ENCODE measurements at regions not wholly inside any gene's neighbourhood (a gene's known extent, or its start where the extent isn't known, plus 50 kb on each side); places are given as distances from the start of the nearest gene placed in this dataset.

DNA sequence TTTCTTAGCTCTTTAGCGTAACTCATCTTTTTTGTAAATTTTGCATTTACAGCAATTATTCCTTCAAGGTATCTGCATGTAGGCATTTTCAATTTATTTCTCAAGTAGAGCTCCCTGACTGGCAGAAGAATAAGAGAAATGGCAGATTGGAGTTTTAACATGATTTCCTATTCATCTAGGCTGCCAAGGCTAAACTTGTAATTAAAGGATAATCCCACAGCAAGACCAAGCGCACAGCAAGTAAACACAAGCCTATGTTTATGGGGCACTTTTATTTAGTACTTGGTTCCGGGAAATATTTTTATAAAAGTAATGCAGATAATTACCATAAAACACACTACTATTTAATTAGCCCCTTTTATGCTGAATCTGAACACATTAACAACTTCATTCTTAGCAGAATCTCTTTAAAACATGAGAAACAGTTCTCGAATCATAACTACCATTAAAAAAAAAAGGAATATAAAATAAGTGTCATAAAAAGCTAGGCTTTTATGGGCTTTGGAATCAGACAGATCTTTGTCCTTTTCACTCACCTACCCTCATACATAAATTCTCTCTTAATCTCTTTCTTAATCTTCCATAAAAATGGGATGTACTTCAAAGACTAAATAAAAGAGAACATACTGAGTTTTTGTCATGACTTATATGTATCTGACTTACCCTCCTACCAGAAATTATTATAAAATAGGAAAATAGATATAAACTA is 961.6 kb upstream of the MIR17HG start:
- Histone ChIP-seq H3K27me3 (ENCODE audit: low read depth, low read length) (no peaks in the 10 kb centered on the region), H3K4me1 (ENCODE audit: low read length) (no peaks in the 10 kb centered on the region), H3K4me3 (ENCODE audit: low read length) (no peak overlapping the region), H3K4me2 (ENCODE audit: low read length) (no peak overlapping the region), H2AFZ (ENCODE audit: low read depth, low read length) (no peak overlapping the region), H3K9me3 (ENCODE audit: insufficient read depth, low read length) (peaks cover 2% of the 10 kb centered on the region; the same call in 1 of the 2 replicates), H3K27ac (ENCODE audit: low read length) (no peak overlapping the region), H3K9ac (ENCODE audit: low read length) (no peak overlapping the region), H3K79me2 (ENCODE audit: low read length) (no peaks in the 10 kb centered on the region), H3K36me3 (replicated peaks; ENCODE audit: low read depth, low read length) (no peaks in the 10 kb centered on the region), H4K20me1 (ENCODE audit: insufficient read depth, low read length) (no peaks in the 10 kb centered on the region)
- TF ChIP-seq, protein P1, sequence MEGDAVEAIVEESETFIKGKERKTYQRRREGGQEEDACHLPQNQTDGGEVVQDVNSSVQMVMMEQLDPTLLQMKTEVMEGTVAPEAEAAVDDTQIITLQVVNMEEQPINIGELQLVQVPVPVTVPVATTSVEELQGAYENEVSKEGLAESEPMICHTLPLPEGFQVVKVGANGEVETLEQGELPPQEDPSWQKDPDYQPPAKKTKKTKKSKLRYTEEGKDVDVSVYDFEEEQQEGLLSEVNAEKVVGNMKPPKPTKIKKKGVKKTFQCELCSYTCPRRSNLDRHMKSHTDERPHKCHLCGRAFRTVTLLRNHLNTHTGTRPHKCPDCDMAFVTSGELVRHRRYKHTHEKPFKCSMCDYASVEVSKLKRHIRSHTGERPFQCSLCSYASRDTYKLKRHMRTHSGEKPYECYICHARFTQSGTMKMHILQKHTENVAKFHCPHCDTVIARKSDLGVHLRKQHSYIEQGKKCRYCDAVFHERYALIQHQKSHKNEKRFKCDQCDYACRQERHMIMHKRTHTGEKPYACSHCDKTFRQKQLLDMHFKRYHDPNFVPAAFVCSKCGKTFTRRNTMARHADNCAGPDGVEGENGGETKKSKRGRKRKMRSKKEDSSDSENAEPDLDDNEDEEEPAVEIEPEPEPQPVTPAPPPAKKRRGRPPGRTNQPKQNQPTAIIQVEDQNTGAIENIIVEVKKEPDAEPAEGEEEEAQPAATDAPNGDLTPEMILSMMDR (IDR thresholded peaks at IDR 0.05; ENCODE audit: low read depth, low read length): no peak
- TF ChIP-seq EZH2phosphoT487 (IDR thresholded peaks at IDR 0.05; ENCODE audit: low read depth): no peak

DNA sequence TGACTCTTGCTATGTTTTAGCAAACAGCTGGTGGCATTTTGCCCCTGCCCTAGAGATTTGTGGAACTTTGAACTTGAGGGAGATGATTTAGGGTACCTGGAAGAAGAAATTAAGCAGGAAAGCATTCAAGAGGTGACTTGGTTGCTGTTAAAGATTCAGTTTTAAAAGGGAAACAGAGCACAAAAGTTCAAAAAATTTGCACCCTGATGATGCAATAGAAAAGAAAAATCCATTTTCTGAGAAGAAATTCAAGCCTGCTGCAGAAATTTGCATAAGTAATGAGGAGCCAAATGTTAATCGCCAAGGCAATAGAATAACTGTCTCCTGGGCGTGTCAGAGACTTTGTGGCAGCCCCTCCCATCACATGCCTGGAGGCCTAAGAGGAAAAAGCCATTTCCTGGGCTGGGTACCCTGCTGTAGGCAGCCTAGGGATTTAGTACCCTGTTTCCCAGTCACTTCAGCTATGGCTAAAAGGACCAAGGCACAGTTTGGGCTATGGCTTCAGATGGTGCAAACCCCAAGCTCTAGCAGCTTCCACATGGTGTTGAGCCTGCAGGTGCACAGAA is 958.5 kb upstream of the MIR17HG start:
- H3K9ac ChIP-seq (ENCODE audit: low read length): no peak overlapping the region
- H4K20me1 ChIP-seq (ENCODE audit: insufficient read depth, low read length): no peaks in the 10 kb centered on the region
- no peaks in the 10 kb centered on the region for H3K27me3 ChIP-seq (ENCODE audit: low read depth, low read length)
- H3K36me3 ChIP-seq (replicated peaks; ENCODE audit: low read depth, low read length): no peaks in the 10 kb centered on the region
- no peaks in the 10 kb centered on the region for H3K79me2 ChIP-seq (ENCODE audit: low read length)
- no peaks in the 10 kb centered on the region for H3K4me1 ChIP-seq (ENCODE audit: low read length)
- no peak overlapping the region for H3K27ac ChIP-seq (ENCODE audit: low read length)
- no peak overlapping the region; the same call in 1 of the 2 replicates for H2AFZ ChIP-seq (ENCODE audit: low read depth, low read length)
- no peak overlapping the region for H3K4me2 ChIP-seq (ENCODE audit: low read length)
- TF ChIP-seq, protein P1 (IDR thresholded peaks at IDR 0.05; ENCODE audit: low read depth, low read length): no peak
- no peak for TF ChIP-seq EZH2phosphoT487 (IDR thresholded peaks at IDR 0.05; ENCODE audit: low read depth)
- H3K4me3 ChIP-seq (ENCODE audit: low read length): no peak overlapping the region
- peaks cover 5% of the 10 kb centered on the region; the same call in 1 of the 2 replicates for H3K9me3 ChIP-seq (ENCODE audit: insufficient read depth, low read length)

DNA sequence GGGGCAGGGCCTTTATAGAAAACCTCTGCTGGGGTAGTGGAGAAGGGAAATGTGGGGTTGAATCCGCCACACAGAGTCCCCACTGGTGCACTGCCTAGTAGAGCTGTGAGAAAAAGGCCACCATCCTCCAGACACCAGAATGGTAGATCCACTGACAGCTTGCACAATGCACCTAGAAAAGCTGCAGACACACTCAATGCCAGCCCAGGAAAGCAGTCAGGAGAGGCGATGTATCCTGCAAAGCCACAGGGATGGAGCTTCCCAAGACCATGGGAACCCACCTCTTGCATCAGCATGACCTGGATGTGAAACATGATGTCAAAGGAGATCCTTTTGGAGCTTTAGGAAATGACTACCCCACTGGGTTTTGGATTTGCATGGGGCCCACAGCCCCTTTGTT is 958.0 kb upstream of the MIR17HG start:
- H3K9ac ChIP-seq (ENCODE audit: low read length): no peak overlapping the region
- no peak for TF ChIP-seq EZH2phosphoT487 (IDR thresholded peaks at IDR 0.05; ENCODE audit: low read depth)
- TF ChIP-seq, protein P1 (IDR thresholded peaks at IDR 0.05; ENCODE audit: low read depth, low read length): no peak
- H3K4me2 ChIP-seq (ENCODE audit: low read length): no peak overlapping the region
- H3K9me3 ChIP-seq (ENCODE audit: insufficient read depth, low read length): peaks cover 5% of the 10 kb centered on the region; the same call in 1 of the 2 replicates
- H3K4me3 ChIP-seq (ENCODE audit: low read length): no peak overlapping the region
- H3K36me3 ChIP-seq (replicated peaks; ENCODE audit: low read depth, low read length): no peaks in the 10 kb centered on the region
- no peaks in the 10 kb centered on the region for H3K27me3 ChIP-seq (ENCODE audit: low read depth, low read length)
- no peak overlapping the region for H3K27ac ChIP-seq (ENCODE audit: low read length)
- no peaks in the 10 kb centered on the region for H4K20me1 ChIP-seq (ENCODE audit: insufficient read depth, low read length)
- H3K4me1 ChIP-seq (ENCODE audit: low read length): no peaks in the 10 kb centered on the region
- H2AFZ ChIP-seq (ENCODE audit: low read depth, low read length): no peak overlapping the region
- H3K79me2 ChIP-seq (ENCODE audit: low read length): no peaks in the 10 kb centered on the region

DNA sequence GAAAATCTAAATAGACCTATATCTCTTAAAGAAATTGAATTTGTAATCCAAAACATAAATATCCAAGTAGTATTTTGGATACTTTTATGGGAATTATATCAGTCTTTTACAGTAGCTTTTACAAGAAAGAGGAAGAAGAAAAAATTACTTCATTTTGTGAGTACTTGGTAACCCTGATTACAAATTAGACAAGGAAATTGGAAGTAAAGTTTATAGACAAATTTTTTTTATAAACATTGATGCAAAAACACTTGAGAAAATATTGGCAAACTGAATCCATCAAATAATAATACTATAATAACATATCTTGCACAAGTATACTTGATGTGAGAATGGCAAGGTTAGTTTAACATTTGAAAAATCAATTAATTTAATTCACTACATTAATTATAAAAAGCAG is 954.1 kb upstream of the MIR17HG start:
- Histone ChIP-seq H3K27ac (ENCODE audit: low read length) (no peak overlapping the region), H3K36me3 (replicated peaks; ENCODE audit: low read depth, low read length) (no peaks in the 10 kb centered on the region), H3K4me1 (ENCODE audit: low read length) (no peaks in the 10 kb centered on the region), H3K4me3 (ENCODE audit: low read length) (no peak overlapping the region), H3K9ac (ENCODE audit: low read length) (no peak overlapping the region), H3K9me3 (ENCODE audit: insufficient read depth, low read length) (peaks cover 5% of the 10 kb centered on the region; the same call in 1 of the 2 replicates), H4K20me1 (ENCODE audit: insufficient read depth, low read length) (no peaks in the 10 kb centered on the region), H3K27me3 (ENCODE audit: low read depth, low read length) (no peaks in the 10 kb centered on the region), H2AFZ (ENCODE audit: low read depth, low read length) (no peak overlapping the region), H3K4me2 (ENCODE audit: low read length) (no peak overlapping the region), H3K79me2 (ENCODE audit: low read length) (no peaks in the 10 kb centered on the region)
- TF ChIP-seq, protein P1 (IDR thresholded peaks at IDR 0.05; ENCODE audit: low read depth, low read length): no peak
- TF ChIP-seq EZH2phosphoT487 (IDR thresholded peaks at IDR 0.05; ENCODE audit: low read depth): no peak

All from OCI-LY3 (cell line).